ENCODE measurements at regions not wholly inside any gene's neighbourhood (a gene's known extent, or its start where the extent isn't known, plus 50 kb on each side); places are given as distances from the start of the nearest gene placed in this dataset.

DNA sequence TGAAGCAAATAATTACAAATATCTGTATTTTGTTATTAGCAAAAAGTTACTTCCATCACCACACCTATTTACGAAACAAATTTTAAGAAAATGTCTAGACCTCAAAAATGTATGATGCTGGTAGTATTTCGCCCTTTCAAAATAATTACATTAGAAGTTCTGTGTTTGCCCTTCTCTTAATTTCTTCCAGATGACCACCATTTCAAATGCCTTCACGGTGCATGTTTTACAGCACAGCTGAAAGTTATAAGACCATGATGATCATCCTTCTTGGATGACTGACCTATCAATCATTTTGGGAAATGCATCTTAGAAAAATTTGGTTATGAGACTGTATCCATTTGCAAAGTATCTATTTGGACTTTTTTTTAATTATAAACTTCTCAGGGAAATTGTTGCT lies 390.8 kb downstream of the SLITRK6 start:
- no peak for FAIRE-seq

DNA sequence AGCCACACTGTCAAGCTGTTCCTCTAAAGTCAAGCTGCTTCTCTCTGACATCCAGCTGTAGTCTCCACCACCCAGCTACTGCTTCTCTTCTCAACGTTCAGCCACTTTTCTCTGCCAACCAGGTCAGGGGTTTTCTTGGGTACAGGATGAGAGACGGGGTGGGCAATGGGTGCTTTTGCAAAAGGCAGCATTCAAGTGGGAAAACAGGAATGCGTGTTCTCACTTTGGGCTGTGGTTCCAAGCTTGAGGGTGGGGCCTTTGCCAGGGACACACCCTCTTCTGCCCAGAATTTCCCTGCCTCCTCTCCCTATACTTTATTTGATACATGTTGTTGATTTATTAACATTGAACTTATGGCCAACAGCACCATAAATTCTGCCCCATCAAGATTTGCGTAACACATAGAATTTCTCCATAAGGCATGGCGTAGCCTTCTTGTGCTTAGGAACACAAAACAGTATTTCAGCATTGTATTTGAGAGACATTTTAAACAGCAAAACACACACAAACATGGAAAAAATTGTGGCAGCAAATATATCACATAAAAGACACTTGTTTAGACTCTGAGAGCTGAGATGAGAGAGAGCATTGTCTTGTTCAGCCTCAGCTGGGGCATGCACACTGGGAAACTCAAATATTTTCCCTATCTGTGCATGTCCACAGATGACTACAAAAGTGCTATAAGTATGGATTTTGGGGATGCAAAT lies 392.8 kb downstream of the SLITRK6 start:
- Mint-ChIP-seq H3K9me3 (ENCODE audit: unreplicated experiment) (no peaks in the 10 kb centered on the region), H3K36me3 (ENCODE audit: low read depth, unreplicated experiment) (no peaks in the 10 kb centered on the region), H3K4me1 (ENCODE audit: low read depth, unreplicated experiment) (peaks cover 2% of the 10 kb centered on the region), H3K27ac (ENCODE audit: unreplicated experiment) (no peak overlapping the region), H3K4me3 (ENCODE audit: unreplicated experiment) (no peak overlapping the region), H3K27me3 (ENCODE audit: low read depth, unreplicated experiment) (no peaks in the 10 kb centered on the region)
- Histone ChIP-seq H4K20me1 (ENCODE audit: insufficient read depth, low read length) (no peaks in the 10 kb centered on the region), H3K9me3 (ENCODE audit: insufficient read depth, low read depth, low read length) (no peaks in the 10 kb centered on the region), H3K36me3 (ENCODE audit: insufficient read depth, low read length) (no peaks in the 10 kb centered on the region), H3K27ac (ENCODE audit: low read depth, low read length) (no peak overlapping the region), H3K4me2 (ENCODE audit: low read length) (no peak overlapping the region), H2AFZ (ENCODE audit: low read depth, low read length) (no peak overlapping the region), H3K4me1 (ENCODE audit: insufficient read depth, low read length) (no peaks in the 10 kb centered on the region), H3K27me3 (ENCODE audit: insufficient read depth, low read length) (no peaks in the 10 kb centered on the region), H3K4me3 (ENCODE audit: insufficient read depth, low read depth, low read length) (no peak overlapping the region), H3K79me2 (ENCODE audit: insufficient read depth, low read length) (no peaks in the 10 kb centered on the region), H3K9ac (ENCODE audit: low read length) (no peak overlapping the region)
- FAIRE-seq (no peak), DNase-seq (ENCODE audit: low read depth) (no peak)
- TF ChIP-seq EZH2 (IDR thresholded peaks at IDR 0.05; ENCODE audit: insufficient read depth, low read length) (no peak), CTCF (IDR thresholded peaks at IDR 0.05; ENCODE audit: insufficient read depth, low read depth, low read length) (no peak)

More for the DNA sequence above, 390.8 kb downstream of the SLITRK6 start:
- H3K27ac ChIP-seq (ENCODE audit: low read depth, low read length): no peak overlapping the region
- H3K36me3 ChIP-seq (ENCODE audit: insufficient read depth, low read length): no peaks in the 10 kb centered on the region
- Mint-ChIP-seq H3K9me3 (ENCODE audit: unreplicated experiment) (no peaks in the 10 kb centered on the region), H3K4me3 (ENCODE audit: unreplicated experiment) (no peak overlapping the region), H3K36me3 (ENCODE audit: low read depth, unreplicated experiment) (no peaks in the 10 kb centered on the region), H3K27me3 (ENCODE audit: low read depth, unreplicated experiment) (no peaks in the 10 kb centered on the region), H3K27ac (ENCODE audit: unreplicated experiment) (no peak overlapping the region), H3K4me1 (ENCODE audit: low read depth, unreplicated experiment) (peaks cover 2% of the 10 kb centered on the region)
- no peak overlapping the region for H3K9ac ChIP-seq (ENCODE audit: low read length)
- H3K79me2 ChIP-seq (ENCODE audit: insufficient read depth, low read length): no peaks in the 10 kb centered on the region
- H4K20me1 ChIP-seq (ENCODE audit: insufficient read depth, low read length): no peaks in the 10 kb centered on the region
- H3K4me2 ChIP-seq (ENCODE audit: low read length): no peak overlapping the region
- no peak overlapping the region for H2AFZ ChIP-seq (ENCODE audit: low read depth, low read length)
- no peak for DNase-seq (ENCODE audit: low read depth)
- no peaks in the 10 kb centered on the region for H3K9me3 ChIP-seq (ENCODE audit: insufficient read depth, low read depth, low read length)
- no peaks in the 10 kb centered on the region for H3K27me3 ChIP-seq (ENCODE audit: insufficient read depth, low read length)
- no peak overlapping the region for H3K4me3 ChIP-seq (ENCODE audit: insufficient read depth, low read depth, low read length)
- H3K4me1 ChIP-seq (ENCODE audit: insufficient read depth, low read length): no peaks in the 10 kb centered on the region
- TF ChIP-seq EZH2 (IDR thresholded peaks at IDR 0.05; ENCODE audit: insufficient read depth, low read length): no peak

DNA sequence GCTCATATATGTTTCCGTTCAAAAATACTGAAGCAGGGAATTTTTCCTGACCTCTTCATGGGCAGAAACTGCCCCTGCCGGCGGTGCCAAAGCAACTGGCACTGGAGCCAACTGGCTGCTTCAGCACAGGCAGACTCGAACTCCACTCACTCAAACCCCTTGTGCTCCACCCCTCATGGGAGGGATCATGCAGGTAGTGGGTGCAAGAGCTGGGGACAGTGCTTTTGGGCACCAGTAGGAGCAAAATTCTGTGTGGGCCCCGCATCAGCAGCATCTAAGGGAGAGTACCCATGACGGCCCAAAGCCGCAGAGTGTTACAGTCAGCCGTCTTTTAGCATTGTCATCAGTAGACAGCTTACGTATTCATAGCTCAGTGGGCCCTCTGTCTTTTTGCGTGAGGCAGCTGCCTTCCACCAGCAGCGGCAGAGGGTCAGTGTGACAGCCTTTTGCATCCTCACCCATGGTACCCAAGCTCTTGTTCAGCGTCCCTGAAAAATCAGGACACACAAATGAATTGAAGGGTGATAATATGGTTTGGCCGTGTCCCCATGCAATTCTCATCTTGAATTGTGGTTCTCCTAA lies 393.8 kb downstream of the SLITRK6 start:
- H3K27ac Mint-ChIP-seq (ENCODE audit: unreplicated experiment): no peak overlapping the region
- H3K36me3 ChIP-seq (ENCODE audit: insufficient read depth, low read length): no peaks in the 10 kb centered on the region
- H3K4me3 Mint-ChIP-seq (ENCODE audit: unreplicated experiment): no peak overlapping the region
- no peak overlapping the region for H2AFZ ChIP-seq (ENCODE audit: low read depth, low read length)
- H3K9ac ChIP-seq (ENCODE audit: low read length): no peak overlapping the region
- no peaks in the 10 kb centered on the region for H3K9me3 ChIP-seq (ENCODE audit: insufficient read depth, low read depth, low read length)
- no peaks in the 10 kb centered on the region for H3K79me2 ChIP-seq (ENCODE audit: insufficient read depth, low read length)
- H3K9me3 Mint-ChIP-seq (ENCODE audit: unreplicated experiment): no peaks in the 10 kb centered on the region
- TF ChIP-seq CTCF (IDR thresholded peaks at IDR 0.05; ENCODE audit: insufficient read depth, low read depth, low read length): no peak
- no peak for TF ChIP-seq EZH2 (IDR thresholded peaks at IDR 0.05; ENCODE audit: insufficient read depth, low read length)
- H3K4me2 ChIP-seq (ENCODE audit: low read length): no peak overlapping the region
- no peak overlapping the region for H3K4me3 ChIP-seq (ENCODE audit: insufficient read depth, low read depth, low read length)
- no peaks in the 10 kb centered on the region for H3K27me3 Mint-ChIP-seq (ENCODE audit: low read depth, unreplicated experiment)
- H3K4me1 ChIP-seq (ENCODE audit: insufficient read depth, low read length): no peaks in the 10 kb centered on the region
- FAIRE-seq (no peak), DNase-seq (ENCODE audit: low read depth) (no peak)
- H3K4me1 Mint-ChIP-seq (ENCODE audit: low read depth, unreplicated experiment): peaks cover 2% of the 10 kb centered on the region
- H3K27ac ChIP-seq (ENCODE audit: low read depth, low read length): no peak overlapping the region
- no peaks in the 10 kb centered on the region for H3K36me3 Mint-ChIP-seq (ENCODE audit: low read depth, unreplicated experiment)
- no peaks in the 10 kb centered on the region for H4K20me1 ChIP-seq (ENCODE audit: insufficient read depth, low read length)
- no peaks in the 10 kb centered on the region for H3K27me3 ChIP-seq (ENCODE audit: insufficient read depth, low read length)

All from astrocyte (in vitro differentiated cells and primary cell).